Fibroblast of lung (primary cell): ENCODE measurements at regions not wholly inside any gene's neighbourhood (a gene's known extent, or its start where the extent isn't known, plus 50 kb on each side); places are given as distances from the start of the nearest gene placed in this dataset.

Experiments
- EZH2 ChIP-seq: IDR thresholded peaks from 2 replicates; pipeline ENCODE4 v1.5.1; 2012; ENCODE audit warnings: low read length, control low read depth, mild to moderate bottlenecking; ENCODE audit errors: missing control alignments
- TF ChIP-seq, protein P1 (sequence below), 2 donors: IDR thresholded peaks in 1 of 2; conservative IDR thresholded peaks in 1 of 2; 1 replicate in 1 of 2; 2 replicates in 1 of 2; pipeline ENCODE4 v1.5.1; 2011 to 2012; ENCODE audit warnings: low read length in 2 of 2, control low read depth in 1 of 2, inconsistent platforms in 1 of 2, low read depth in 1 of 2, mild to moderate bottlenecking in 1 of 2

DNA sequence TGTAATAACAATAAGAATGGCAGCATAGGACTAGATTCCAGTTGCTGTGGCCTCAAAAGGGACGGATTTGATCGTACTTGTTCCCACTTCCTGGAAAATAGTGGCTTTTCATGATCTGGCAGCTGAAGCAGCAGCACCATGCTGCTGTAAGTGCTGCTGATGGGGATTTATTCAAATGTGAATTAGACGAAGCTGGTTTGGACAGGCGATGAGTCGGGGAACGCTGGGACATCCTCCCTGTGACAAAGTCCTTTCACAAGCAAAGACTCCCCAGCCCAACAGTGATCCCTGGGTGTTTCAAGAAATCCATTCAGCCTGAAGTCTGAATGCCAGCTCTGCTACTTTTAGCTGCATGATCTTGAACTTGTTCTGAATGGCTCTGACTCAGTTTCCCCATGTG lies 88.6 kb upstream of the XYLT1 start:
- TF ChIP-seq, protein P1, sequence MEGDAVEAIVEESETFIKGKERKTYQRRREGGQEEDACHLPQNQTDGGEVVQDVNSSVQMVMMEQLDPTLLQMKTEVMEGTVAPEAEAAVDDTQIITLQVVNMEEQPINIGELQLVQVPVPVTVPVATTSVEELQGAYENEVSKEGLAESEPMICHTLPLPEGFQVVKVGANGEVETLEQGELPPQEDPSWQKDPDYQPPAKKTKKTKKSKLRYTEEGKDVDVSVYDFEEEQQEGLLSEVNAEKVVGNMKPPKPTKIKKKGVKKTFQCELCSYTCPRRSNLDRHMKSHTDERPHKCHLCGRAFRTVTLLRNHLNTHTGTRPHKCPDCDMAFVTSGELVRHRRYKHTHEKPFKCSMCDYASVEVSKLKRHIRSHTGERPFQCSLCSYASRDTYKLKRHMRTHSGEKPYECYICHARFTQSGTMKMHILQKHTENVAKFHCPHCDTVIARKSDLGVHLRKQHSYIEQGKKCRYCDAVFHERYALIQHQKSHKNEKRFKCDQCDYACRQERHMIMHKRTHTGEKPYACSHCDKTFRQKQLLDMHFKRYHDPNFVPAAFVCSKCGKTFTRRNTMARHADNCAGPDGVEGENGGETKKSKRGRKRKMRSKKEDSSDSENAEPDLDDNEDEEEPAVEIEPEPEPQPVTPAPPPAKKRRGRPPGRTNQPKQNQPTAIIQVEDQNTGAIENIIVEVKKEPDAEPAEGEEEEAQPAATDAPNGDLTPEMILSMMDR (conservative IDR thresholded peaks at IDR 0.05 in 1 of 2, IDR thresholded peaks at IDR 0.05 in 1 of 2; ENCODE audit: low read depth in 1 of 2, low read length in 2 of 2) = no peak
- TF ChIP-seq EZH2 = no peak
